Hematopoietic multipotent progenitor cell treated with erythropoietin and hydrocortisone succinate and interleukin-3 and kit ligand, for 15 days (in vitro differentiated cells): ENCODE measurements at regions not wholly inside any gene's neighbourhood (a gene's known extent, or its start where the extent isn't known, plus 50 kb on each side); places are given as distances from the start of the nearest gene placed in this dataset.

Experiments
- DNase-seq: peaks from one replicate; pipeline ENCODE4 v3.0.0-alpha.2; 2015; ENCODE audit warnings: low spot score

GRCh38 chr5:96072138-96072790, 110.6 kb upstream of the ELL2 start:
- no peak for DNase-seq

- DNase-seq = no peak
These were observed 109.1 kb upstream of the ELL2 start for GRCh38 chr5:96070622-96071225.

GRCh38 chr5:96067894-96068614, 106.4 kb upstream of the ELL2 start:
- DNase-seq = no peak

- no peak for DNase-seq
These were observed 105.6 kb upstream of the ELL2 start for GRCh38 chr5:96067251-96067650.

- no peak for DNase-seq
These were observed 104.7 kb upstream of the ELL2 start for GRCh38 chr5:96066386-96066719.

- DNase-seq = no peak
These were observed 104.2 kb upstream of the ELL2 start for GRCh38 chr5:96065685-96066385.

- DNase-seq = no peak
These were observed 103.2 kb upstream of the ELL2 start for GRCh38 chr5:96064877-96065276.

- DNase-seq = no peak
These were observed 101.2 kb upstream of the ELL2 start for GRCh38 chr5:96062836-96063235.

- no peak for DNase-seq
These were observed 96.4 kb upstream of the ELL2 start for GRCh38 chr5:96058084-96058483.

GRCh38 chr5:96054311-96055030, 92.8 kb upstream of the ELL2 start:
- DNase-seq = no peak

GRCh38 chr5:96053063-96053735, 91.5 kb upstream of the ELL2 start:
- DNase-seq = no peak

- no peak for DNase-seq
These were observed 90.7 kb upstream of the ELL2 start for GRCh38 chr5:96052374-96052773.

GRCh38 chr5:96051401-96051830, 89.8 kb upstream of the ELL2 start:
- no peak for DNase-seq

- DNase-seq = no peak
These were observed 88.7 kb upstream of the ELL2 start for GRCh38 chr5:96050273-96050880.

GRCh38 chr5:96049398-96050272, 88.0 kb upstream of the ELL2 start:
- no peak for DNase-seq

- peak; percentile 39 for DNase-seq
These were observed 87.1 kb upstream of the ELL2 start for GRCh38 chr5:96048763-96049162.

- no peak for DNase-seq
These were observed 84.2 kb upstream of the ELL2 start for GRCh38 chr5:96045888-96046287.

- DNase-seq = no peak
These were observed 81.8 kb upstream of the ELL2 start for GRCh38 chr5:96043446-96043845.

GRCh38 chr5:96037128-96037527, 75.5 kb upstream of the ELL2 start:
- no peak for DNase-seq

- DNase-seq = no peak
These were observed 74.7 kb upstream of the ELL2 start for GRCh38 chr5:96036301-96036700.
